GM18499 (cell line): ENCODE measurements at regions not wholly inside any gene's neighbourhood (a gene's known extent, or its start where the extent isn't known, plus 50 kb on each side); places are given as distances from the start of the nearest gene placed in this dataset.

Experiments
- ATAC-seq: cut with Tn5 transposase; IDR thresholded peaks from one replicate; pipeline ENCODE4 v1.9.1; 2021; ENCODE audit warnings: moderate number of reproducible peaks; ENCODE audit not compliant: insufficient read depth, unreplicated experiment

DNA sequence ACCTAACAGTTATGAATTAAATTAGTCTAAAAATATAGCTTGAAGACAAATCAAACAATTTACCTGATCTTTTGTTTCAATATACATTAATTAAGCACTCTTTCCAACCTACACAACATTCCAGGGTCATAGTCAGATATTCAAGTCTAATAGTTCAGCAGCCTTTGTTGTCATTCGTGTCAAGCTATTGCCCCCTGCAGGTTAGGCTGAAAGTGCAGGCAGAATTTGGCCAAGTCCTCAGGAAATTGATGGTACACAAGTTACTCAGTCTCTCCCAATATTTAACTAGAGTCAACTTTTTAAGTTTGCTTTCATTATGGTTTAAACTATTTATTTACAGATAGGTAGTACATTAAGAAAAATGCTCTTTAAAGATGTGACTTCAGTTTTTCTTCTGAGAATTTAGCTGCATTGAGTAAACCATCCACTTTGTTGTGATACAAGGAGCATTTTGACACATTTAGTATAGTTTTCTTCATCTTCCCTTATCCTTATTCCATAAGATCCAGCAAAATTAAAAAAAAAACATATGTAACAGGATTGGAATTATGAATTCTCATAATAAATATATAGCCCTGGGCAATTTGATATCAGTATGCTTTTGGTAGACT is 130.3 kb upstream of the DPYD start:
- peak; percentile 49 for ATAC-seq

DNA sequence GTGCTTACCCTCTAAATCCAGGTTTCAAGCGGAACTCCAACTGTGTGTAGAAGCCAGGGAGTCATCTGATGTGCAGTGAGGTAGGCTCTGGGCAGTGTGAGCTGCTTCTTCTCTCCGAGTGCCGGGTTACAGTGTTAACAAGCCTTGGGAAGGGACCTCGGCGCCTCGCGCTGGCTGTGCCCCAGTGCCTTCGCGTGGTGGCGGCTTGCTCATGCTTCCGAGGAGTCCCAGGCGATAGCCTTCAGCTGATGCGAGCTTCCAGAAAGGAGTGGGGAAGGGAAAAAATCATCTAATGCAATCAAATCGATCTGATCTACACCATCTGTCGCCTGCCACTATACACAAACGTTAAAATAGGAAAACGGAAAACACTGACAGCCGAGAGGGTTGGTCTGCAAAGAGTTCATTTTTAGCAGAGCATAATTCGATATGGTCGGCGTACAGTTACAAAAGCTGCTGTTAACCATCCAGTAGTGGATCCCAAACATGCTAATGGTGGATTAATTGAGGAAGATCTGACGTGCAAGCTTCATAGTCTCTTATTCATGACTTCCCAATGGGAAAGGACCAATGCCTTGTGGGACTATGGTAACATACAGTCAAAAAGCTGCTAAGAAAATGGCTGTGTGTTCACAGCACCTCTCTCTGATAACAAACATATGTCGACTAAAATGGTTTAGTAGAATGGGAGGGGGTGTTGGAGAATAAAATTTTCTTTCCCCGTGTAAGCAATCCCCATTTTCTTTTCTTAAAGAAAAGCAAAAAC is 128.7 kb upstream of the DPYD start:
- no peak for ATAC-seq

DNA sequence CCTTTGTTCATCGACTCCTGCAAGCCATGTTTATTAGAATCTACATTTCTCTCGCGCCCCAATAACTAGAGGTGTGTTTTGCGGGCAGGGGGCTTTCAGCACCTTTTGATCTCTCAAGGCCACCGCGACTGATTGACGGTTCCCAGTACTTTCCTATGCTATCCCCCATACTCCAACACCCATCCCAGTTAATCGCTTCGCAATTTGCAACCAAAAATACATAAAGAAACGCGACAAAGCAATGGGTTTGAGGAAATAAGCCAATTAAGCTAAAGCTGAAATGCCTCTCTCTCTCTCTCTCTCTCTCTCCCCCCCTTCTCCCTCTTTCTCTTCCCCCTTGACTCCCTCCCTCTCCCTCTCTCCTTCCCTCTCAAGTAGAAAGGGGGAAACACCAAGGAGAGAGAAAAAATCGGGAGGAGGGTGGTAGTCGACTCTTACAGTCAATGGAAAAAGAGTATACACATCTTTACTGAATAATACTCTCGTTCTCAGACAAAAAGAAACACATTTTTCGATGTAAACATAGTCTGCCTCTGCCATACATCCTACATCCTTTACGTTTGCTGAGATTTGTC is 128.0 kb upstream of the DPYD start:
- ATAC-seq = no peak

GRCh38 chr1:98048244-98048643 is 127.4 kb upstream of the DPYD start:
- no peak for ATAC-seq

DNA sequence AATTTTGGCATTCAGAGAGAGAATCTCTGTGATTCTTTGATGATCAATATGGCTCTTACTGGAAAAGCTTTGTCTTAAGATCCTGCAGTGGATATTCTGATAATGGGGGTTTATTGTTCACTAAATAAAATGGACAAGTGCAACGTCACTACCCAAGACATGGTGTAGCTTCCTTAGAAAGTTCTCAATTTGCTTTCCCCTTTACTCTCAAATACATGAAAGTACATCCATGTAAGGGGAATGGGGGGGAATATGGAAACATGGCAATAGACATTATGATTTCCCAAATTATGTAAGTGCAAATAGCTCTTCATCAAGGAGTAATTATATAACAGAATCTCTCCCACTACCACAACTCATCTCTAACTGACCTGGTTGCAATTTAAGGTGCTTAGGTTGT is 126.3 kb upstream of the DPYD start:
- ATAC-seq = no peak

DNA sequence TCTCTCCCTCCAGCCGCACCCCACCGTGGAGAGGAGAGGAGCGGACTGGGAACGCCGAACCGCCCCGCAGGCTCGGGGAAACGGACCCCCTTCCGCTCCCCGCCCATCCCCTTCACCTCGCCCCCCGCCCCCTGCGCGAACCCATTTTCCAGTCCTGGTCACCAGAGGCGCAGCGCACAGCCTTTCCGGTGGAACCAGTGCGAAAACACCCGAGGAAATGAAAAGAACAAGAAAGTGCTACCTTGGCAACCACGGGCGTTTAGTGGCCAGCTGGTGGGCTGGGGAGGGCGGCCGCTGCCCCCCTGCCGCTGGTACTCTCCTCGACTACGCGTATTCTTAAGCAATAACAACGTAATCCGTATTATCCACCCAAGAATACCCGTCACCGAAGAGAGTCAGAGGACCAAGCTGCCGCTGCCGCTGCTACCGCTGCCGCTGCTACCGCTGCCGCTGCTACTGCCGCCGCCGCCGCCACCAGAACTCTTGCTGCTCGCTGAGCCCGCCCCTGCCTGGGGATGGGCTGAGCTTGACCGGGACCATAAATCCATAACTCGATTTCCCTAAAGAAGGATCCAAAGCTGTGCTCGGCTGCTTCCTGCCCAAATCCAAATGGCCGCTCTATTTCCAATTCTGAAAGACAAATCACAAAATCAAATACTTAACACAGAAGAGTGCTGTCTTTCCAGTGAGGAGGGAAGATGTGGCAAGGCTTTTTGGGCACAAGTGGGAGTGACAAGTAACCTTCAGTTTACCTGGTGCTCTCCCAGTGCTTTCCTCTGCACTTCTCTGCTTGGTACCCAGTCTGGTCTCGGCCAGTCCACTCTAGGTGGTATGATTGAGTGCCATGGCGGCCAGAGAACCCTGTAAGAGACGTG is 125.2 kb upstream of the DPYD start:
- ATAC-seq = no peak

- no peak for ATAC-seq
Observed at GRCh38 chr1:98045211-98045766, 124.5 kb upstream of the DPYD start.

DNA sequence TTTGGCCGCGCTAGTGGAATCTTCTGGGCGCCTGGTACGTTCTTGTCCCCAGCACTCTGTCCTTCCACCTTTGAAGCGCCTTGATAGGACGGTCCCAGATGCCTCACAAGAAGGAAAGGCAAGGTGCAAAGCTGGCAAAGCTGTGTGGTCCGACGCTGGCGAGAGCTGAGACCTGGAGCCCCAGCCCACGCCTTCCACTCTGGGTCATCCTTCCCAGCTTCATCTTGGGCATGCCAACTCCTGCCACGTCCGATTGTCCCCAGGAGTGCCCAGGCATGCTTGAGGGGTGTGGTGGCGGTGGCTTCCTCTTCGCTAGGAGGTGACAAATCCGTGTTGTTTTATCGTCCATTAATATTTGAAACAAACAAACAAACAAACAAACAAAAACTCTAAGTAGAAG is 123.9 kb upstream of the DPYD start:
- ATAC-seq = no peak

DNA sequence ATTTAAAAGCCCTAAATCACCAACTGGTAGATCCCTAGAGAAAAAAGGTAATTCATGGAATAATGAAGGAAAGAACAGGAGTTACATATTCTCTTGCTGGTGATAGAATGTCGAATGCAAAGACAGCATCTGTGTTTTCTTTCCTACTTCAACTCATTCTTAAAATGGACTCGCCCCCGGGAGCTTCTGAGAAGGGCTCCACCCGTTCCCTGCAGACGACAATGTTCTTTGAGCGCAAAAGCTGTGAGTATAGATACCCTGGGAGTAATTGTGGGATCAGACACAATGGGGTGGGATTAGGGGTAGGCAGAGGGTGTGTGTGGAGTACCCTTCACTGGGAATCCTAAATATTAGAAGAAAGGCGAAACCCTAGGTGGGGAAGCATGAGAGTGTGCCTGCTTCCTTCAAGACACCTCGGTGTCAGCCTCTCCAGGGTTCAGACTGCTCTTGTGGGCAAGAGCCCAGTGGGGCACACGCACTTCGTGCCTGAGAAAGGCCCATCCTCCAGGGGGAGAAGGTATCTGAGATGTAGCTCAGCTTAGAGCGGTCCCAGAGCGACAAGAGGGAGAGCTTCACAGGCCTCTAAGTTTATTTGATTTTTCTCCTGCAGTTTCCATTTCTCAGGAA is 123.3 kb upstream of the DPYD start:
- no peak for ATAC-seq

GRCh38 chr1:98035602-98036002 is 114.8 kb upstream of the DPYD start:
- ATAC-seq = no peak

- ATAC-seq = no peak
Observed at GRCh38 chr1:98034505-98034904, 113.7 kb upstream of the DPYD start.

GRCh38 chr1:98032958-98033357 is 112.1 kb upstream of the DPYD start:
- ATAC-seq = no peak

DNA sequence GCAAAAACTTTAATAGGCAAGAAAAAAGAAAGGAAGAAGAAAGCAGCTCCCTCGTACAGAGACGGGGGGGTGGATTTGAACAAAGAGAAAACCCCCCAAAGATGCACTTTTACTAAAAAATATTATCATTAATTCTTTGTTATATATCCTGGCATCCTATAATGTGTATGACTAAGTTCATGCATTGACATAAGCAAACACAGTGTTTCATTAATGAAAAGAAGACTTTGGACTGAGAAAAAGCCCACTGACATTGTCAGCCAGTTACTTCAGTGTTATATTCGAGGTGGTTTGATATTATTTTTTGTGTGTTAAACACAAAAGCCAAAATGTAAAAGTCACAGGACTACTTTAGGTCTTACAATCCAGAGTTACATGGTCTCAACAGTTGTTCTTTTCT is 110.1 kb upstream of the DPYD start:
- no peak for ATAC-seq

GRCh38 chr1:98030483-98030882 is 109.6 kb upstream of the DPYD start:
- no peak for ATAC-seq

- no peak for ATAC-seq
Observed at GRCh38 chr1:98028800-98029199, 108.0 kb upstream of the DPYD start.

- ATAC-seq = no peak
Observed at GRCh38 chr1:98027103-98027705, 106.4 kb upstream of the DPYD start.

DNA sequence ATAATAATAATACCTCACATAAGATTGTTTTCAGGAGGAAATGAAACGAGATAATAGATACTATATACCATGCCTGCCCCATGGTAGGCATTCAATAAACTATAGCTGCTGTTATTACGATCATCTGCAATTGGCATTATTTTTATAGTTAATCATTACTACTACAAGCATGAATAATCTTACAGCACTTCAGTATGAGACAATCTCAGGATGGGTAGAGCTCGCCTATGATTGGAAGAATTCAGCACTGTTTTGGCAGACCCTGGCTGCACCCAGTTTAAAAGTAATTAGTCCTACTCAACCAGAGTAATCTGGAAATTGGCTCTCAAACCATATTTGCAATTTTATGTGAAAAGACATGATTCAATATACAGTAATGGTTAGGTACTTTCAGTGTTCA is 105.0 kb upstream of the DPYD start:
- ATAC-seq = no peak

GRCh38 chr1:98021126-98021525 is 100.3 kb upstream of the DPYD start:
- ATAC-seq = no peak

- no peak for ATAC-seq
Observed at GRCh38 chr1:98019747-98020146, 98.9 kb upstream of the DPYD start.

DNA sequence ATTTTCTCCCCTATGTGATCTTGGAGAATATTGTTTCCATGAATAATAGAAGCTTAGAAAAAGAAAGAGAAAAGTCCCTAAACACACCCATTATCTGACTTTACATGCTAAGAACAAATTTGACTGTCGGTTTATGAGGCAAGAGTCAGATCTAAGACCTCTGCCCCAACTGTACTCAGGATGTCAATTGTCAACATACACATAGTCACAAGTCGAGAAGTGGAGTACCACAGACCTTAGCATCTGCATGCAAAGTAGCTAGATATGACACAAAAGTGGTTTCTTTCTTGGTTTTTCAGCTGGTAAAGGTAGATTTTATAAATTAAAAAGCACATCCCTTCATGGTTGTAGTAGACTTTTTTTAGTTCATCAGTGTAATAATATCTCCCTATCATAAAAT is 97.2 kb upstream of the DPYD start:
- no peak for ATAC-seq
